ENCODE measurements at regions not wholly inside any gene's neighbourhood (a gene's known extent, or its start where the extent isn't known, plus 50 kb on each side); places are given as distances from the start of the nearest gene placed in this dataset.

DNA sequence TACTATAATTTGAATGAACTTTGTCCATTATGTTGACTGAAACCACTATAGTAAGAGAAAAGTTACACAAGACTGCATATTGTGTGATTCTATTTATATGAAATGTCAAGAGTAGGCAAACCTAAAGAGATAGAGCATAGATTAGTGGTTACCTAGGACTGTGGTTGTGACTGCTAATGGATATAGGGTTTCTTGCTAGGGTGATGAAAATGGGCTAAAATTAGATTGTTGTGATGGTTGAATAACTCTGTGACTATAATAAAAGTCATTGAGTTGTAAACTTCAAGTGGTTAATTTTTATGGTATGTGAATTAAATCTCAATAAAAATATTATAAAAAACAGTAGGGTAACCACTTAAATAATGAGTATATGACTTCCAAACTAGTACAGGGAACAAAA is 142.9 kb upstream of the AHR start:
- Histone ChIP-seq H3K4me3 (replicated peaks in 1 of 4; ENCODE audit: control extremely low read depth in 1 of 4, insufficient read depth in 1 of 4, low read depth in 3 of 4, low read length in 4 of 4) (no peak overlapping the region), H3K4me2 (ENCODE audit: extremely low read depth, insufficient read depth, low read length) (no peak overlapping the region), H3K27ac (ENCODE audit: insufficient read depth, low read length) (no peak overlapping the region), H2AFZ (ENCODE audit: low read length) (no peak overlapping the region), H3K9me3 (ENCODE audit: control insufficient read depth, insufficient read depth, low read depth, low read length) (no peaks in the 10 kb centered on the region), H3K4me1 (ENCODE audit: control insufficient read depth, extremely low read depth, insufficient read depth, low read length) (no peaks in the 10 kb centered on the region), H3K79me2 (ENCODE audit: control insufficient read depth, insufficient read depth, low read length) (no peaks in the 10 kb centered on the region), H4K20me1 (ENCODE audit: control insufficient read depth, extremely low read depth, insufficient read depth, low read length) (no peaks in the 10 kb centered on the region), H3K36me3 (ENCODE audit: control insufficient read depth, insufficient read depth, low read length) (no peaks in the 10 kb centered on the region), H3K27me3 (ENCODE audit: control insufficient read depth, insufficient read depth, low read length) (no peaks in the 10 kb centered on the region), H3K9ac (ENCODE audit: insufficient read depth, low read length) (no peak overlapping the region)
- TF ChIP-seq CTCF (conservative IDR thresholded peaks at IDR 0.05 in 1 of 2, IDR thresholded peaks at IDR 0.05 in 1 of 2; ENCODE audit: low read depth in 1 of 2, low read length in 2 of 2) (no peak), EZH2 (IDR thresholded peaks at IDR 0.05; ENCODE audit: low read length, missing control alignments) (no peak)
- DNase-seq (ENCODE audit: low read depth in 2 of 2): no peak

- no peak for DNase-seq (ENCODE audit: low read depth in 2 of 2)
Observed at GRCh38 chr7:17158261-17158660, 140.2 kb upstream of the AHR start.

GRCh38 chr7:17159500-17160037 is 138.9 kb upstream of the AHR start:
- H3K9me3 ChIP-seq (ENCODE audit: control insufficient read depth, insufficient read depth, low read depth, low read length): no peaks in the 10 kb centered on the region
- no peaks in the 10 kb centered on the region for H3K36me3 ChIP-seq (ENCODE audit: control insufficient read depth, insufficient read depth, low read length)
- H3K4me1 ChIP-seq (ENCODE audit: control insufficient read depth, extremely low read depth, insufficient read depth, low read length): no peaks in the 10 kb centered on the region
- no peak for DNase-seq (ENCODE audit: low read depth in 2 of 2)
- no peaks in the 10 kb centered on the region for H3K27me3 ChIP-seq (ENCODE audit: control insufficient read depth, insufficient read depth, low read length)
- no peak overlapping the region for H2AFZ ChIP-seq (ENCODE audit: low read length)
- no peaks in the 10 kb centered on the region for H3K79me2 ChIP-seq (ENCODE audit: control insufficient read depth, insufficient read depth, low read length)
- no peak overlapping the region for H3K4me3 ChIP-seq (replicated peaks in 1 of 4; ENCODE audit: control extremely low read depth in 1 of 4, insufficient read depth in 1 of 4, low read depth in 3 of 4, low read length in 4 of 4)
- no peak overlapping the region for H3K9ac ChIP-seq (ENCODE audit: insufficient read depth, low read length)
- no peaks in the 10 kb centered on the region for H4K20me1 ChIP-seq (ENCODE audit: control insufficient read depth, extremely low read depth, insufficient read depth, low read length)
- no peak overlapping the region for H3K27ac ChIP-seq (ENCODE audit: insufficient read depth, low read length)
- H3K4me2 ChIP-seq (ENCODE audit: extremely low read depth, insufficient read depth, low read length): no peak overlapping the region
- TF ChIP-seq CTCF (conservative IDR thresholded peaks at IDR 0.05 in 1 of 2, IDR thresholded peaks at IDR 0.05 in 1 of 2; ENCODE audit: low read depth in 1 of 2, low read length in 2 of 2) (no peak), EZH2 (IDR thresholded peaks at IDR 0.05; ENCODE audit: low read length, missing control alignments) (no peak)

More at GRCh38 chr7:17158261-17158660, 140.2 kb upstream of the AHR start:
- H3K9me3 ChIP-seq (ENCODE audit: control insufficient read depth, insufficient read depth, low read depth, low read length): no peaks in the 10 kb centered on the region
- H3K36me3 ChIP-seq (ENCODE audit: control insufficient read depth, insufficient read depth, low read length): no peaks in the 10 kb centered on the region
- TF ChIP-seq EZH2 (IDR thresholded peaks at IDR 0.05; ENCODE audit: low read length, missing control alignments) (no peak), CTCF (conservative IDR thresholded peaks at IDR 0.05 in 1 of 2, IDR thresholded peaks at IDR 0.05 in 1 of 2; ENCODE audit: low read depth in 1 of 2, low read length in 2 of 2) (no peak)
- H3K9ac ChIP-seq (ENCODE audit: insufficient read depth, low read length): no peak overlapping the region
- H3K4me3 ChIP-seq (replicated peaks in 1 of 4; ENCODE audit: control extremely low read depth in 1 of 4, insufficient read depth in 1 of 4, low read depth in 3 of 4, low read length in 4 of 4): no peak overlapping the region
- H4K20me1 ChIP-seq (ENCODE audit: control insufficient read depth, extremely low read depth, insufficient read depth, low read length): no peaks in the 10 kb centered on the region
- no peak overlapping the region for H3K4me2 ChIP-seq (ENCODE audit: extremely low read depth, insufficient read depth, low read length)
- H2AFZ ChIP-seq (ENCODE audit: low read length): no peak overlapping the region
- no peaks in the 10 kb centered on the region for H3K79me2 ChIP-seq (ENCODE audit: control insufficient read depth, insufficient read depth, low read length)
- H3K4me1 ChIP-seq (ENCODE audit: control insufficient read depth, extremely low read depth, insufficient read depth, low read length): no peaks in the 10 kb centered on the region
- no peak overlapping the region for H3K27ac ChIP-seq (ENCODE audit: insufficient read depth, low read length)
- no peaks in the 10 kb centered on the region for H3K27me3 ChIP-seq (ENCODE audit: control insufficient read depth, insufficient read depth, low read length)

Data from fibroblast of lung (primary cell).